H1 (cell line): ENCODE measurements at regions not wholly inside any gene's neighbourhood (a gene's known extent, or its start where the extent isn't known, plus 50 kb on each side); places are given as distances from the start of the nearest gene placed in this dataset.

Source experiments
- ASH2L ChIP-seq: fragments of 200-600, 300-600 bp; sonication (generic); IDR thresholded peaks from one replicate; pipeline ENCODE4 v1.7.1; 2017; ENCODE audit warnings: low read length
- CBX5 ChIP-seq: fragments of 300-800, 300-1000 bp; sonication (generic); IDR thresholded peaks from 2 replicates; pipeline ENCODE4 v1.7.1; 2016; ENCODE audit warnings: antibody characterized with exemption, low read length, low read depth
- CEBPB ChIP-seq: IDR thresholded peaks from 2 replicates; pipeline ENCODE4 v1.6.1; 2012; ENCODE audit warnings: low read depth, low read length
- CTCF ChIP-seq, 3 experiments: IDR thresholded peaks; 1 replicate in 2 of 3; 2 replicates in 1 of 3; pipeline versions ENCODE4 v1.5.1 to v1.6.1; 2011; ENCODE audit warnings: low read length in 3 of 3, mild to moderate bottlenecking in 3 of 3, inconsistent platforms in 2 of 3, low read depth in 1 of 3, moderate library complexity in 1 of 3; ENCODE audit not compliant: insufficient read depth in 1 of 3; ENCODE audit errors: control extremely low read depth in 1 of 3
- POLR2A ChIP-seq, 2 experiments: IDR thresholded peaks; 1 replicate in 1 of 2; 2 replicates in 1 of 2; pipeline ENCODE4 v1.6.1; 2011; ENCODE audit warnings: low read depth in 2 of 2, low read length in 2 of 2, mild to moderate bottlenecking in 2 of 2; ENCODE audit errors: control extremely low read depth in 1 of 2
- SIN3A ChIP-seq, 2 experiments: IDR thresholded peaks in 1 of 2; conservative IDR thresholded peaks in 1 of 2; 2 replicates each; pipeline ENCODE4 v1.6.1; 2011 to 2012; ENCODE audit warnings: low read length in 2 of 2, improper control_type of control experiment in 1 of 2, low read depth in 1 of 2, mild to moderate bottlenecking in 1 of 2
- SIX5 ChIP-seq: IDR thresholded peaks from 2 replicates; pipeline ENCODE4 v1.6.1; 2011; ENCODE audit warnings: mild to moderate bottlenecking, low read depth, low read length
- SP1 ChIP-seq: IDR thresholded peaks from 2 replicates; pipeline ENCODE4 v1.6.1; 2011; ENCODE audit warnings: low read depth, low read length
- YY1 ChIP-seq: IDR thresholded peaks from 2 replicates; pipeline ENCODE4 v1.6.1; 2011; ENCODE audit warnings: low read depth, mild to moderate bottlenecking, low read length

- TF ChIP-seq SIX5 (no peak), CTCF (IDR thresholded peaks at IDR 0.05; ENCODE audit: control extremely low read depth in 1 of 3, insufficient read depth in 1 of 3, low read depth in 1 of 3, low read length in 3 of 3) (no peak), ASH2L (no peak), YY1 (no peak), POLR2A (IDR thresholded peaks at IDR 0.05; ENCODE audit: control extremely low read depth in 1 of 2, low read depth in 2 of 2, low read length in 2 of 2) (no peak), CBX5 (no peak), CEBPB (no peak), SP1 (no peak), SIN3A (conservative IDR thresholded peaks at IDR 0.05 in 1 of 2, IDR thresholded peaks at IDR 0.05 in 1 of 2; ENCODE audit: low read depth in 1 of 2, low read length in 2 of 2) (no peak)
Observed at GRCh38 chr14:26175658-26176057, 422.2 kb downstream of the NOVA1 start.
